Tibial artery (tissue), 4 donors: ENCODE measurements at regions not wholly inside any gene's neighbourhood (a gene's known extent, or its start where the extent isn't known, plus 50 kb on each side); places are given as distances from the start of the nearest gene placed in this dataset.

Experiments used
- DNase-seq, 2 donors: peaks; one replicate each; pipeline ENCODE4 v3.0.0-alpha.2; 2019
- H3K27ac ChIP-seq, 2 donors: fragments of 200-600 bp; sonication (generic) in 1 of 2; 1 replicate in 1 of 2; 2 replicates in 1 of 2; pipeline ENCODE4 v1.5.1; 2018 to 2019; ENCODE audit warnings: mild to moderate bottlenecking in 1 of 2
- H3K27me3 ChIP-seq, 2 donors: fragments of 200-600 bp; sonication (generic) in 1 of 2; one replicate each; pipeline versions ENCODE4 v1.5.1 to v1.6.0; 2016 to 2019
- H3K36me3 ChIP-seq, 3 donors: fragments of 200-600 bp; sonication (generic) in 2 of 3; one replicate each; pipeline ENCODE4 v1.5.1; 2016 to 2019; ENCODE audit warnings: mild to moderate bottlenecking in 2 of 3
- H3K4me1 ChIP-seq, 4 donors: fragments of 200-600 bp; sonication (generic) in 2 of 4; 1 replicate in 3 of 4; 2 replicates in 1 of 4; pipeline ENCODE4 v1.5.1; 2016 to 2019
- H3K4me3 ChIP-seq, 2 donors: fragments of 200-600 bp; sonication (generic) in 1 of 2; 1 replicate in 1 of 2; 2 replicates in 1 of 2; pipeline ENCODE4 v1.5.1; 2018 to 2019; ENCODE audit warnings: mild to moderate bottlenecking in 2 of 2
- H3K9me3 ChIP-seq, 3 donors: fragments of 200-600 bp; sonication (generic) in 1 of 3; one replicate each; pipeline ENCODE4 v1.5.1; 2016 to 2019
- CTCF ChIP-seq, 2 experiments: fragments of 200-600 bp in 1 of 2; fragments of 450-650 bp in 1 of 2; IDR thresholded peaks; one replicate each; pipeline ENCODE4 v1.5.1; 2017 to 2019; ENCODE audit warnings: antibody characterized with exemption in 2 of 2, mild to moderate bottlenecking in 1 of 2, moderate library complexity in 1 of 2
- intact Hi-C: fragments of 100-400 bp; cut with DNase I; formaldehyde crosslinking; loops from one replicate; pipeline ENCODE4 v1.15.0; 2023; ENCODE audit warnings: low total_unique reads

GRCh38 chr10:83164156-83164555 lies 975.2 kb upstream of the GHITM start:
- no peak for TF ChIP-seq CTCF (IDR thresholded peaks at IDR 0.05)
- intact Hi-C loops, result no loop called here
- H3K36me3 ChIP-seq, result no peaks in the 10 kb centered on the region
- no peak for DNase-seq
- H3K4me3 ChIP-seq, result no peak overlapping the region
- no peaks in the 10 kb centered on the region for H3K9me3 ChIP-seq
- no peak overlapping the region for H3K27ac ChIP-seq
- no peaks in the 10 kb centered on the region for H3K4me1 ChIP-seq
- no peaks in the 10 kb centered on the region for H3K27me3 ChIP-seq

- H3K4me3 ChIP-seq, result no peak overlapping the region
- no peak for DNase-seq
- H3K36me3 ChIP-seq, result no peaks in the 10 kb centered on the region
- no peak for TF ChIP-seq CTCF (IDR thresholded peaks at IDR 0.05)
- H3K27me3 ChIP-seq, result no peaks in the 10 kb centered on the region
- intact Hi-C loops, result no loop called here
- no peak overlapping the region for H3K27ac ChIP-seq
- no peaks in the 10 kb centered on the region for H3K4me1 ChIP-seq
- H3K9me3 ChIP-seq, result no peaks in the 10 kb centered on the region
Measured at GRCh38 chr10:83165265-83165664, 974.0 kb upstream of the GHITM start.

- intact Hi-C loops, result no loop called here
- no peak overlapping the region for H3K27ac ChIP-seq
Measured at GRCh38 chr10:83166344-83166743, 973.0 kb upstream of the GHITM start.

GRCh38 chr10:83167081-83167480 lies 972.2 kb upstream of the GHITM start:
- TF ChIP-seq CTCF (IDR thresholded peaks at IDR 0.05), result no peak
- intact Hi-C loops, result no loop called here
- Histone ChIP-seq H3K4me1 (no peaks in the 10 kb centered on the region), H3K4me3 (no peak overlapping the region), H3K27me3 (no peaks in the 10 kb centered on the region), H3K36me3 (no peaks in the 10 kb centered on the region), H3K27ac (no peak overlapping the region), H3K9me3 (no peaks in the 10 kb centered on the region)
- no peak for DNase-seq

More at GRCh38 chr10:83166344-83166743, 973.0 kb upstream of the GHITM start:
- no peak for TF ChIP-seq CTCF (IDR thresholded peaks at IDR 0.05)
- no peaks in the 10 kb centered on the region for H3K9me3 ChIP-seq
- no peak for DNase-seq
- H3K4me3 ChIP-seq, result no peak overlapping the region
- no peaks in the 10 kb centered on the region for H3K4me1 ChIP-seq
- no peaks in the 10 kb centered on the region for H3K27me3 ChIP-seq
- no peaks in the 10 kb centered on the region for H3K36me3 ChIP-seq

- Histone ChIP-seq H3K4me1 (no peaks in the 10 kb centered on the region), H3K4me3 (no peak overlapping the region), H3K27ac (no peak overlapping the region), H3K27me3 (no peaks in the 10 kb centered on the region), H3K36me3 (no peaks in the 10 kb centered on the region), H3K9me3 (no peaks in the 10 kb centered on the region)
- no peak for DNase-seq
- intact Hi-C loops, result no loop called here
- no peak for TF ChIP-seq CTCF (IDR thresholded peaks at IDR 0.05)
Measured at GRCh38 chr10:83176901-83177300, 962.4 kb upstream of the GHITM start.

- TF ChIP-seq CTCF (IDR thresholded peaks at IDR 0.05), result no peak
- no peak for DNase-seq
- Histone ChIP-seq H3K4me3 (no peak overlapping the region), H3K27ac (no peak overlapping the region), H3K36me3 (no peaks in the 10 kb centered on the region), H3K27me3 (no peaks in the 10 kb centered on the region), H3K4me1 (no peaks in the 10 kb centered on the region), H3K9me3 (no peaks in the 10 kb centered on the region)
- intact Hi-C loops, result no loop called here
Measured at GRCh38 chr10:83178526-83178925, 960.8 kb upstream of the GHITM start.
